ENCODE measurements at regions not wholly inside any gene's neighbourhood (a gene's known extent, or its start where the extent isn't known, plus 50 kb on each side); places are given as distances from the start of the nearest gene placed in this dataset.

GRCh38 chr3:45277636-45278035 lies 51.5 kb upstream of the TMEM158 start:
- DNase-seq, result no peak

- DNase-seq, result no peak
These were observed 54.1 kb upstream of the TMEM158 start for GRCh38 chr3:45280232-45280631.

- DNase-seq, result no peak
These were observed 54.9 kb upstream of the TMEM158 start for GRCh38 chr3:45280971-45281370.

- no peak for DNase-seq
These were observed 57.4 kb upstream of the TMEM158 start for GRCh38 chr3:45283471-45283870.

GRCh38 chr3:45297331-45297730 lies 71.2 kb upstream of the TMEM158 start:
- DNase-seq, result no peak

GRCh38 chr3:45302470-45302869 lies 76.4 kb upstream of the TMEM158 start:
- DNase-seq, result no peak

- no peak for DNase-seq
These were observed 80.4 kb upstream of the TMEM158 start for GRCh38 chr3:45306406-45307008.

GRCh38 chr3:45309876-45310275 lies 78.5 kb upstream of the LARS2 start:
- peak; percentile 47 for DNase-seq

GRCh38 chr3:45311327-45311726 lies 77.0 kb upstream of the LARS2 start:
- no peak for DNase-seq

GRCh38 chr3:45311953-45312801 lies 76.2 kb upstream of the LARS2 start:
- no peak for DNase-seq

GRCh38 chr3:45312836-45313493 lies 75.4 kb upstream of the LARS2 start:
- no peak for DNase-seq

GRCh38 chr3:45313743-45314403 lies 74.5 kb upstream of the LARS2 start:
- no peak for DNase-seq

GRCh38 chr3:45317710-45318109 lies 70.7 kb upstream of the LARS2 start:
- no peak for DNase-seq

- DNase-seq, result no peak
These were observed 69.7 kb upstream of the LARS2 start for GRCh38 chr3:45318689-45319088.

GRCh38 chr3:45319231-45319995 lies 69.0 kb upstream of the LARS2 start:
- DNase-seq, result no peak

- DNase-seq, result no peak
These were observed 68.4 kb upstream of the LARS2 start for GRCh38 chr3:45319996-45320305.

GRCh38 chr3:45320986-45321385 lies 67.4 kb upstream of the LARS2 start:
- DNase-seq, result no peak

- DNase-seq, result no peak
These were observed 66.6 kb upstream of the LARS2 start for GRCh38 chr3:45321607-45322391.

- DNase-seq, result no peak
These were observed 65.8 kb upstream of the LARS2 start for GRCh38 chr3:45322616-45323015.

- no peak for DNase-seq
These were observed 62.7 kb upstream of the LARS2 start for GRCh38 chr3:45325676-45326075.

- DNase-seq, result no peak
These were observed 58.5 kb upstream of the LARS2 start for GRCh38 chr3:45329761-45330305.
